ENCODE measurements at regions not wholly inside any gene's neighbourhood (a gene's known extent, or its start where the extent isn't known, plus 50 kb on each side); places are given as distances from the start of the nearest gene placed in this dataset.
A peak's percentile ranks its signal among the peaks of the same experiment; 100 is the strongest.
"Not testable (repeated sequence)": the region's sequence is repeated elsewhere in the genome, so short reads cannot be mapped to it uniquely, and the experiment has no call there.

DNA sequence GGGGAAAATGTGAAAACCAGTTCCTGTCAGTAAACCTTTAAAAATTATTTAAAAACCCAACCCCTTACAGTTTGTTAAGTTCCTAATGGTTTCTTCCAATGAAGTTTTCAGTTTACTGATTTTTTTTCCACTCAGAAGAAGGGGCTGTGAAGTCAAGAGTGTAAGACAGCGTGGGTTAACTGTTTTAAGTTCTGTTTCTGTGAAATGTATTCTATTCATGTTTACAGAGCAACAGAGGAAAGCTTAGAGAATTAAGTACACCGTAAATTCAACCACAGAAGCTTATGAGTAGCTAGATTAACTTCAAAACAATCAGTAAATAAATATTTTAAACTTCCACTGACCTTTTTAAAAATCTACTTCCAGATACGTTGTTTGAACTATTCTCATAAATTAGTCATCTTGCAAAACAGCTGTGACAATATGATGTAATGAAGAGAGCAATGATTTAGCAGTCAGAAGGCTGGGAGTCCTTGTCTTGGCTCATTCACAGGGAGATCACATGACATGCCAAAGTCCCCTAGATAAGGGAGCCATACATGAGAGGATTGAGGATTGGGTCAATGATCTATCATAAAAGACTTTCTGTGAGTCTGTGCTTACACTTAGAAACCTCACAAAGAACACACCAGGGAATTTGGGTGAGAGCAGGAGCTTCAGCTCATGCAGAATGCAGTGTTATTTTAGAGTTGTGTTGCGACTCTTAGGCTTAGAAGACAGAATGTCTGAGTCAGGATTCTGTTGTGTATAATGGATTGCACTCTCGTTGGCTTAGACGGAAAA is 97.3 kb upstream of the ADORA2B start:
- not testable (repeated sequence) for H3K9me3 ChIP-seq, H3K36me3 ChIP-seq, H3K27me3 ChIP-seq, H3K4me1 ChIP-seq, H3K4me3 ChIP-seq, DNase-seq
- H3K27ac ChIP-seq, result peak overlapping the region in 2 of 4 donors; percentile 33 to 42

DNA sequence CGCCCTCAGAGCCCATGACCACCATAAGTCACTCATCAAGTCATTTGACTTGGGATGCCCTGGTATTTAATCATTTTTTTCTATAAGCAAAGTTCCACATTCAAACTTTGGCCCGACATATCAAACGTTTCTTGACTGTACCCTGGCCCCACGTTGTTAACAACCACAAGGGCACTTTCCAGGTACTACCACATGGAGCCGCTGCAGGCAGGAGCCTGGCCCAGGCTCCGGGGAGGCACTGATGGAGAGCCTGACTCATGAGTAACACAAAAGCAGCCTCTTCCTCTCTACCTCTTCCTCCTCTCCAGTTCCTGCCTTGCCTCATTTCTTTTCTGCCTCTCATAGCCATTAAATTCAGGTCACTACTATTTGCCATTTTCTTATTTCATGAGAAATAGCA is 95.9 kb upstream of the ADORA2B start:
- H3K4me3 ChIP-seq, H3K4me1 ChIP-seq, H3K36me3 ChIP-seq, H3K27me3 ChIP-seq, H3K9me3 ChIP-seq, H3K27ac ChIP-seq: not testable (repeated sequence)
- TF ChIP-seq, protein P1, sequence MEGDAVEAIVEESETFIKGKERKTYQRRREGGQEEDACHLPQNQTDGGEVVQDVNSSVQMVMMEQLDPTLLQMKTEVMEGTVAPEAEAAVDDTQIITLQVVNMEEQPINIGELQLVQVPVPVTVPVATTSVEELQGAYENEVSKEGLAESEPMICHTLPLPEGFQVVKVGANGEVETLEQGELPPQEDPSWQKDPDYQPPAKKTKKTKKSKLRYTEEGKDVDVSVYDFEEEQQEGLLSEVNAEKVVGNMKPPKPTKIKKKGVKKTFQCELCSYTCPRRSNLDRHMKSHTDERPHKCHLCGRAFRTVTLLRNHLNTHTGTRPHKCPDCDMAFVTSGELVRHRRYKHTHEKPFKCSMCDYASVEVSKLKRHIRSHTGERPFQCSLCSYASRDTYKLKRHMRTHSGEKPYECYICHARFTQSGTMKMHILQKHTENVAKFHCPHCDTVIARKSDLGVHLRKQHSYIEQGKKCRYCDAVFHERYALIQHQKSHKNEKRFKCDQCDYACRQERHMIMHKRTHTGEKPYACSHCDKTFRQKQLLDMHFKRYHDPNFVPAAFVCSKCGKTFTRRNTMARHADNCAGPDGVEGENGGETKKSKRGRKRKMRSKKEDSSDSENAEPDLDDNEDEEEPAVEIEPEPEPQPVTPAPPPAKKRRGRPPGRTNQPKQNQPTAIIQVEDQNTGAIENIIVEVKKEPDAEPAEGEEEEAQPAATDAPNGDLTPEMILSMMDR (IDR thresholded peaks at IDR 0.05), result peak in 4 of 6 experiments; percentile 17 to 51 (median 34)
- peak in 2 of 3 donors; percentile 59 to 68 for DNase-seq

DNA sequence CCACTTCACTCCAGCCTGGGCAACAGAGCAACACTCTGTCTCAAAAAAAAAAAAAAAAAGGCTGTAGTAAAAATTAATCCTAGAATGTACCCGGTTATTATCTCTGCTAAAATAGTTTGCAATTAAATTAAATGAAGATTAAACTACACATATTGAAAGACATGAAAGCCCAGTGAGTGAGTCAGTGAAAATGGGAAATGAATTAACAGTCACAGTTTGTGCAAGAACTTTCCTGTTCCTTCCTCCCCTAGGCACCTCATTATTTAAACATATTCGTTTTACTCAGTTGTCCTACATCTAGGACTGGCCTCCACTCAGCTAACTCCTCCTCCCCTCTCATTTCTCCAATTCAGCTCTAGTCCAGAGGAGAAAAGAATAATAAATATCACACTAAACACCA is 94.9 kb upstream of the ADORA2B start:
- not testable (repeated sequence) for H3K36me3 ChIP-seq, H3K27me3 ChIP-seq, H3K4me3 ChIP-seq, H3K27ac ChIP-seq, H3K4me1 ChIP-seq, H3K9me3 ChIP-seq, DNase-seq

DNA sequence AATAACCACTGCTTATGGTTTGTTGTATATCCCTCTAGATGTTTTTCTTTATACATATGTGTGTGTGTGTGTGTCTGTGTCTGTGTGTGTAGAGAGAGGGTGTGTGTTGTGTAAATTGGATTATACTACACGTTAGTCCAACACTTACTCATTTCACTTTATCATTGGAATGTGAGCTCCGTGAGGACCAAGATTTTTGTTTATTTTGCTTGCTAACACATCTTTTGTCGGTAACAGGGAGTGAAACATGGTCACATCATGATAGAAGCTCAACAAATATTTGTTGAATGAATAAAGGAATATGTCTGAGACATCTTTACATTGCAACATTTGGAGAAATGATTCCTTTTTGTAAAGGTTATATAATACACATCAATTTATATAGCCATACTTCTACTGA is 94.2 kb upstream of the ADORA2B start:
- not testable (repeated sequence) for H3K27ac ChIP-seq, H3K36me3 ChIP-seq, H3K4me3 ChIP-seq, H3K9me3 ChIP-seq, H3K27me3 ChIP-seq, H3K4me1 ChIP-seq, DNase-seq

DNA sequence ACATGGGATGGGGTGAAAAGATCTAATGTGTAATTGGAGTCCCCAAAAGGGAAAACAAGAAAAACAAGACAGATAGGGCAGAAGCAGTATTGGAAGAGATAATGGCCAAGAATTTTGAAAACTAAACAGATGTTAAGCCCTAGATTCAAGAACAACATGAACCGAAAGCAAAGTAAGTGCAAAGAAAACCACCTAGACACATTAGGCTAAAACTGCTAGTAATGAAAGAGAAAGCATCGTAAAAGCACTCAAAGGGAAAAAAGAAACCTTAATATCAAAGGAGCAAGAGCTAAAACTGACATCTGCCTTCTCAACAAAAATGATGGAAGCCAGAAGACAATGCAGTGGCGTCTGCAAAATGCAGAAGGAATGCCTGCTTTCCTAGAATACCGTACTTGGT is 92.1 kb upstream of the ADORA2B start:
- not testable (repeated sequence) for H3K9me3 ChIP-seq, H3K27me3 ChIP-seq, H3K4me1 ChIP-seq, H3K4me3 ChIP-seq, H3K27ac ChIP-seq, DNase-seq, H3K36me3 ChIP-seq

DNA sequence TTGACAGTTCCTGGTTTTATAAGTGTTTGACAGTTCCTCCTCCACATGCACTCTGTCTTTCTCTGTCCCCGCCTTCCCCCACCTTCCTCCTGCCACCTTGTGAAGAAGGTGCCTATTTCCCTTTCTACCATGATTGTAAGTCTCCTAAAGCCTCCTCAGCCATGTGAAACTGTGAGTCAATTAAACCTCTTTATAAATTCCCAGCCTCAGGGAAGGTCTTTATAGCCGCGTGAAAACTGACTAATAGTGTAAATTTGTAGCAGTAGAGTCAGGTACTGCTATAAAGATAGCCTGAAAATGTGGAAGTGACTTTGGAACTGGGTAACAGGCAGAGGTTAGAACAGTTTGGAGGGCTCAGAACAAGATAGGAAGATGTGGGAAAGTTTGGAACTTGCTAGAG is 88.7 kb upstream of the ADORA2B start:
- H3K27ac ChIP-seq, H3K4me1 ChIP-seq, DNase-seq, H3K36me3 ChIP-seq, H3K9me3 ChIP-seq, H3K27me3 ChIP-seq, H3K4me3 ChIP-seq: not testable (repeated sequence)

DNA sequence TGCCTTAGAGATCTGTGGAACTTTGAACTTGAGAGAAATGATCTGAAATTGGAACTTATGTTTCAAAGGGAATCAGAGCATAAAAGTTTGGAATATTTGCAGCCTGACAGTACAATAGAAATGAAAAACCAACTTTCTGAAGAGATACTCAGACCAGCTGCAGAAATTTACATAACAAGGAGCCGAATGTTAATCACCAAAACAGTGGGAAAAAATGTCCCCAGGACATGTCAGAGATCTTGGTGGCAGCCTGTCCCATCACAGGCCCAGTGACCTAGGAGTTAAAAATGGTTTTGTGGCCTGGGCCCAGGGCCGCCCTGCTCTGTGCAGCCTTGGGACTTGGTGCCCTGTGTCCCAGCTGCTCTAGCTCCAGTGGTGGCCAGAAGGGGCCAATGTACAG is 88.2 kb upstream of the ADORA2B start:
- H3K36me3 ChIP-seq, H3K9me3 ChIP-seq, H3K27ac ChIP-seq, H3K4me1 ChIP-seq, H3K27me3 ChIP-seq, DNase-seq, H3K4me3 ChIP-seq: not testable (repeated sequence)

DNA sequence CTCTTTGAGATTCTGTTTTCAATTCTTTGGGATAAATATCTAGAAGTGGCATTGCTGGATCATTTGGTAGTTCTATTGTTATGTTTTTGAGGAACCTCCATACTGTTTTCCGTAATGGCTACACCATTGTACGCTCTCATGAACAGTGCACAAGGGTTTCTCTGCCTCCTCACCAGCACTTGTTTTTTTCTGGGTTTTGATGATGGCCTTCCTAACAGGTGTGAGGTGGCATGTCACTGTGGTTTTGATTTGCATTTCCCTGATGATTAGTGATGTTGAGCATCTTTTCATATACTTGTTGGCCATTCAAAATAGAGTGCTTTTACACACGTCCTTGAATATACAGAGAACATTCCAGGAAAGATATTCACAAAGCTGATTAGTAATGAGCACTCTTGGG is 86.8 kb upstream of the ADORA2B start:
- DNase-seq, H3K4me3 ChIP-seq, H3K9me3 ChIP-seq, H3K27ac ChIP-seq, H3K27me3 ChIP-seq, H3K36me3 ChIP-seq, H3K4me1 ChIP-seq: not testable (repeated sequence)

DNA sequence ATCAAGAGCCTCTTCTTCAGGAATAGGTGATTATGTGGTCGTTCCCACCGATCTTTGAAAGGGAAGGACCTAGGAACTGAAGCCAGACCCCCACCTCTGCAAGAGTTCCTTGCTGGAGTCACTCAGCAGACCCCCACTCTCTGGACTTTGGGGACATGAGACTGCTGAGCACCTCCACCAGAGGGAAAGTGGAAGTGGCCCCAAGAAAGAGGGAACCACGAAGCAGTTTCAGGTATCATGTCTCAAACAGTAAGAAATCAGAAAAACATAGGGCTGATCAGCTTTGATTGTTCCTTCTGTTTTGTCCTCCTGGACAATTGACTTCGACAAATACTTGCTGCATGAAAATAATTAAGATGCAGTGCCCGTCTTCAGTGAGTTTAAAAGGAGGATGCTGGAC is 84.2 kb upstream of the ADORA2B start:
- H3K4me3 ChIP-seq, H3K9me3 ChIP-seq, H3K4me1 ChIP-seq, DNase-seq, H3K36me3 ChIP-seq, H3K27ac ChIP-seq, H3K27me3 ChIP-seq: not testable (repeated sequence)

DNA sequence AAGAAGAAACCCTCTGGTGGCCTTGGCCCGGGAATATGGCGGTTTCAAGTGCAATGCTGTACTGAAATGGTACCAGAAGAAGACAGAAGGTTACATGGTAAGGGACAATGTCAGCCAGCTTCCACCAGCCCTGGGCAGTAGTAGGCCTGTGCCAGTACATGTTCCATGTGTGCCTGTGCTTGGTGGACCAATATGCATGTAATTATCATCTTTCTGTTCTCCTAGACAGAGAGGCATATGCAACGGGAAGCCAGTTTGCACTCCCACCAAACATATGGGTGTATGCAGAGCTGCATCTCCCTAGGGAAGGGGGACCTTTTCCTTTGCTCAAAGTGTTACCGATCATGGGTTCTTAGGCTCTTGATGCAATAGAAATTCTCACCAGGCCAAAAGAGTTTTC is 80.9 kb upstream of the ADORA2B start:
- DNase-seq, H3K27me3 ChIP-seq, H3K9me3 ChIP-seq, H3K27ac ChIP-seq, H3K36me3 ChIP-seq, H3K4me1 ChIP-seq, H3K4me3 ChIP-seq: not testable (repeated sequence)

DNA sequence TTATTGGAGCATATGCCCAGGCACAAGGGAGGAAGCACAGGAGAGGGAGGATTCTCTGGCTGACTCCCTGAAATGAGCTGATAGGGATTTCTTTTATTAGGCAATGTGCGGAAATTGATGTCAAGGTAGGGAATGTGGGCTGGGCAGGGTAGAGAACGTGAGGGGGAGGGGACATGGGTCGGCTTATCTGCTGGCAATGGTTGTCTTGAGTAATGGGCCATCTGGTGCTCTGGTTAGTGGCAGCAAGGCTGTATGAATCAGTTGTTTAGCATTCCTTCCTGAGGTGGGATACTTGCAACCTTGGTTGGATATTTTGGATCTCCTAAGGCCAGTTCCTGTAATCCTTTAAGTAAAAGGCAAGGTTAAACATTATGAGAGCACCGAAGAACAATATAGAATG is 80.5 kb upstream of the ADORA2B start:
- not testable (repeated sequence) for H3K4me3 ChIP-seq, H3K4me1 ChIP-seq, H3K27ac ChIP-seq, DNase-seq, H3K27me3 ChIP-seq, H3K9me3 ChIP-seq, H3K36me3 ChIP-seq

DNA sequence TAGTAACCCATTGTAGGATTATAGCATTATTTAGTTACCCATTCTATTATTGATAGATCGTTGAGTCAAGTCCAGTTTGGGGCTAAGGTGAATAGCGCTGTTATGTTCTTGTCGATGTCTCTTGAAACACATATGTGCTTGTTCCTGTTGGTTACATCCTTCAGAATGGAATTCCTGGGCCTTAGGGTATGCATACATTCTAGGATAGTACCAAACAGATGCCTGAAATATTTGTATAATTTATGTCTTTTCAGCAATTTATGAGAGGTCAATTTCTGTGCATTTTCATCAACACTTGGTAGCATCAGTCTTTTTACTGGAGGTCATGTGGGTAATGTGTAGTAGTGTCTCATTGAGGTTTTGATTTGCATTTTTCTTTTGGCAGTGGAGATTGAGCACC is 78.9 kb upstream of the ADORA2B start:
- H3K9me3 ChIP-seq, H3K36me3 ChIP-seq, H3K4me1 ChIP-seq, H3K27me3 ChIP-seq, H3K4me3 ChIP-seq, DNase-seq, H3K27ac ChIP-seq: not testable (repeated sequence)

DNA sequence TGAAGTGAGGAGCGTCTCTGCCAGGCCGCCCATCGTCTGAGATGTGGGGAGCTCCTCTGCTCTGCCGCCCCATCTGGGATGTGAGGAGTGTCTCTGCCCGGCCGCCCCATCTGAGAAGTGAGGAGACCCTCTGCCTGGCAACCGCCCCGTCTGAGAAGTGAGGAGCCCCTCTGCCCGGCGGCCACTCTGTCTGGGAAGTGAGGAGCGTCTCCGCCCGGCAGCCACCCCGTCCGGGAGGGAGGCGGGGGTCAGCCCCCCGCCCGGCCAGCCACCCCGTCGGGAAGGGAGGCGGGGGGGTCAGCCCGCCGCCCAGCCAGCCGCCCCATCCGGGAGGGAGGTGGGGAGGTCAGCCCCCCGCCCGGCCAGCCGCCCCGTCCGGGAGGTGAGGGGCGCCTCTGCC is 77.6 kb upstream of the ADORA2B start:
- not testable (repeated sequence) for H3K4me1 ChIP-seq, DNase-seq, H3K9me3 ChIP-seq

DNA sequence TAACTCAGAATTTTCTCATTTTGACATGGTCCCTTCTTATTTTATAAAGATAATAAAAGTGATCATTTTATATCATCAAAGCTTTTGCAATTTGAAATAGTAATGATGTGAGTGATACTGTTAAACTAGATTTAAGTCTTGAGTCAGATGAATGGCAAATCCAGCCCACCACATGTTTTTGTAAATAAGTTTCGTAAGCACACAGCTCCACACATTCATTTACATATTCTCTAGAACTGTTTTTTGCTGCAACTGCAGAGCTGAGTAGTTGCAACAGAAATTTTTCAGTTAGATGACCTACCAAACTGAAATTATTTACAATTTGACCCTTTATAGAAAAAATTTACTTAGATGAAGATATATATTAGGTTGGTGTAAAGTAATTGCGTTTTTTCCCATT is 75.1 kb upstream of the ADORA2B start:
- not testable (repeated sequence) for H3K27ac ChIP-seq, H3K9me3 ChIP-seq, DNase-seq, H3K4me3 ChIP-seq, H3K36me3 ChIP-seq, H3K27me3 ChIP-seq, H3K4me1 ChIP-seq

More for the DNA sequence above, 77.6 kb upstream of the ADORA2B start:
- not testable (repeated sequence) for H3K36me3 ChIP-seq, H3K4me3 ChIP-seq, H3K27me3 ChIP-seq, H3K27ac ChIP-seq

DNA sequence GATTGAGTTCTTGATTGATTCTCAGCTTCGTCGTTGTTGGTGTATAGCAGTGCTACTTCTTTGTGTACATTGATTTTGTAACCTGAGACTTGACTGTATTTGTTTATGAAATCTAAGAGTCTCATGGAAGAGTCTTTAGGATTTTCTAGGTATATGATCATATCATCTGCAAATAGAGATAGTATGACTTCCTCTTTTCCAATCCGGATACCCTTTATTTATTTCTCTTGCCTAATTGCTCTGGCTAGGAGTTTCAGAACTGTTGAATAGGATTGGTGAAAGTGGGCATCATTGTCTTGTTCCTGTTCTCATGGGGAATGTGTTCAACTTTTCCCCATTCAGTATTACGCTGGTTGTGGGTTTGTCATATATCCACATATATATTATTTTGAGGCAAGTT is 72.3 kb upstream of the ADORA2B start:
- not testable (repeated sequence) for H3K4me3 ChIP-seq, H3K4me1 ChIP-seq, H3K36me3 ChIP-seq, H3K27ac ChIP-seq, H3K9me3 ChIP-seq, DNase-seq, H3K27me3 ChIP-seq

All from Peyer's patch (tissue), 4 donors.